Smooth muscle cell (in vitro differentiated cells): ENCODE measurements at regions not wholly inside any gene's neighbourhood (a gene's known extent, or its start where the extent isn't known, plus 50 kb on each side); places are given as distances from the start of the nearest gene placed in this dataset.

Source experiments
- DNase-seq: peaks from one replicate; lab custom pipeline; 2025; ENCODE audit not compliant: unreplicated experiment; lab: John Stamatoyannopoulos, UW
- H2AFZ ChIP-seq: fragments of 200-600 bp; sonication (generic); 2 replicates; pipeline ENCODE4 v1.6.0; 2016; ENCODE audit warnings: antibody characterized with exemption, low read depth, mild to moderate bottlenecking
- H3F3A ChIP-seq: fragments of 200-600 bp; sonication (generic); 2 replicates; pipeline ENCODE4 v1.6.0; 2017; ENCODE audit warnings: antibody characterized with exemption, low read depth
- H3K27ac ChIP-seq: fragments of 200-600 bp; sonication (generic); 2 replicates; pipeline ENCODE4 v1.5.1; 2016; ENCODE audit warnings: low read depth, mild to moderate bottlenecking
- H3K27me3 ChIP-seq: fragments of 200-600 bp; sonication (generic); 2 replicates; pipeline ENCODE4 v1.6.1; 2016; ENCODE audit warnings: low read depth, mild to moderate bottlenecking
- H3K36me3 ChIP-seq: fragments of 200-600 bp; sonication (generic); 2 replicates; pipeline ENCODE4 v1.5.1; 2016; ENCODE audit warnings: low read depth
- H3K4me1 ChIP-seq: fragments of 200-600 bp; sonication (generic); 2 replicates; pipeline ENCODE4 v1.5.1; 2016; ENCODE audit warnings: low read depth
- H3K4me2 ChIP-seq: fragments of 200-600 bp; sonication (generic); 2 replicates; pipeline ENCODE4 v1.6.0; 2016; ENCODE audit warnings: mild to moderate bottlenecking
- H3K4me3 ChIP-seq: fragments of 200-600 bp; sonication (generic); 2 replicates; pipeline ENCODE4 v1.5.1; 2016; ENCODE audit warnings: mild to moderate bottlenecking
- H3K79me2 ChIP-seq: fragments of 200-600 bp; sonication (generic); 2 replicates; pipeline ENCODE4 v1.6.0; 2016; ENCODE audit warnings: low read depth, mild to moderate bottlenecking
- H3K9ac ChIP-seq: fragments of 200-600 bp; sonication (generic); 2 replicates; pipeline ENCODE4 v1.6.0; 2016; ENCODE audit warnings: low read depth
- H3K9me3 ChIP-seq: fragments of 200-600 bp; sonication (generic); replicated peaks from 2 replicates; pipeline ENCODE4 v1.5.1; 2016; ENCODE audit warnings: low read depth
- H4K20me1 ChIP-seq: fragments of 200-600 bp; sonication (generic); 2 replicates; pipeline ENCODE4 v1.6.0; 2016; ENCODE audit warnings: low read depth
- CTCF ChIP-seq: fragments of 200-600 bp; sonication (generic); IDR thresholded peaks from 2 replicates; pipeline ENCODE4 v1.5.1; 2017; ENCODE audit warnings: borderline replicate concordance, mild to moderate bottlenecking, antibody characterized with exemption; ENCODE audit not compliant: insufficient read depth, poor library complexity, severe bottlenecking
- WGBS: methylation state at CpG from one replicate; pipeline ENCODE4 v1.1.7; 2016; ENCODE audit warnings: low lambda C conversion rate; 5-methylcytosine and 5-hydroxymethylcytosine counted together

- 73% methylated on average over 4 of the region's 4 CpGs for WGBS
- Histone ChIP-seq H3K9ac (no peak overlapping the region), H2AFZ (no peak overlapping the region)
Observed at GRCh38 chr6:153960281-153960680, 78.8 kb upstream of the OPRM1 start.

GRCh38 chr6:153959276-153959675, 79.8 kb upstream of the OPRM1 start:
- H3K9ac ChIP-seq = no peak overlapping the region
- no peaks in the 10 kb centered on the region for H4K20me1 ChIP-seq
- no peaks in the 10 kb centered on the region for H3K9me3 ChIP-seq
- H3K36me3 ChIP-seq = no peaks in the 10 kb centered on the region
- H3K79me2 ChIP-seq = no peaks in the 10 kb centered on the region
- no peaks in the 10 kb centered on the region for H3F3A ChIP-seq
- TF ChIP-seq CTCF = no peak
- H2AFZ ChIP-seq = no peak overlapping the region
- no peak overlapping the region for H3K27ac ChIP-seq
- 53% methylated on average over 1 of the region's 1 CpG for WGBS
- H3K4me2 ChIP-seq = peak overlapping the region; percentile 35
- H3K4me1 ChIP-seq = no peaks in the 10 kb centered on the region
- DNase-seq = no peak
- H3K27me3 ChIP-seq = no peaks in the 10 kb centered on the region
- no peak overlapping the region for H3K4me3 ChIP-seq

More at GRCh38 chr6:153960281-153960680, 78.8 kb upstream of the OPRM1 start:
- H3K27ac ChIP-seq = no peak overlapping the region
- H3K79me2 ChIP-seq = no peaks in the 10 kb centered on the region
- no peaks in the 10 kb centered on the region for H3F3A ChIP-seq
- no peak for TF ChIP-seq CTCF
- no peaks in the 10 kb centered on the region for H4K20me1 ChIP-seq
- no peaks in the 10 kb centered on the region for H3K9me3 ChIP-seq
- no peaks in the 10 kb centered on the region for H3K36me3 ChIP-seq
- DNase-seq = no peak
- H3K4me2 ChIP-seq = no peak overlapping the region
- H3K4me1 ChIP-seq = no peaks in the 10 kb centered on the region
- H3K27me3 ChIP-seq = no peaks in the 10 kb centered on the region
- H3K4me3 ChIP-seq = no peak overlapping the region

GRCh38 chr6:153958860-153959259, 80.2 kb upstream of the OPRM1 start:
- H3K9ac ChIP-seq = no peak overlapping the region
- no peak overlapping the region for H2AFZ ChIP-seq
- H3K4me2 ChIP-seq = peak overlapping the region; percentile 35
- 86% methylated on average over 1 of the region's 1 CpG for WGBS
- H3K4me3 ChIP-seq = no peak overlapping the region
- DNase-seq = no peak
- no peak for TF ChIP-seq CTCF
- no peaks in the 10 kb centered on the region for H3K27me3 ChIP-seq
- H3K4me1 ChIP-seq = no peaks in the 10 kb centered on the region
- no peaks in the 10 kb centered on the region for H4K20me1 ChIP-seq
- no peaks in the 10 kb centered on the region for H3K79me2 ChIP-seq
- no peaks in the 10 kb centered on the region for H3F3A ChIP-seq
- no peaks in the 10 kb centered on the region for H3K9me3 ChIP-seq
- H3K36me3 ChIP-seq = no peaks in the 10 kb centered on the region
- H3K27ac ChIP-seq = no peak overlapping the region

GRCh38 chr6:153957394-153957793, 81.6 kb upstream of the OPRM1 start:
- no peak for TF ChIP-seq CTCF

More at GRCh38 chr6:153957394-153957793, 81.6 kb upstream of the OPRM1 start:
- peak overlapping the region; percentile 67 for H3K4me2 ChIP-seq
- peak overlapping the region; percentile 80 for H3K27ac ChIP-seq
- no peaks in the 10 kb centered on the region for H3K79me2 ChIP-seq
- H3K9ac ChIP-seq = no peak overlapping the region
- no peaks in the 10 kb centered on the region for H3K36me3 ChIP-seq
- 89% methylated on average over 4 of the region's 4 CpGs for WGBS
- peak overlapping the region; percentile 53 for H2AFZ ChIP-seq
- no peaks in the 10 kb centered on the region for H3K27me3 ChIP-seq
- H3K4me3 ChIP-seq = no peak overlapping the region
- no peaks in the 10 kb centered on the region for H4K20me1 ChIP-seq
- H3K4me1 ChIP-seq = no peaks in the 10 kb centered on the region
- H3F3A ChIP-seq = no peaks in the 10 kb centered on the region
- H3K9me3 ChIP-seq = no peaks in the 10 kb centered on the region
- DNase-seq = no peak
